Right lobe of liver (tissue), 6 donors: ENCODE measurements at regions not wholly inside any gene's neighbourhood (a gene's known extent, or its start where the extent isn't known, plus 50 kb on each side); places are given as distances from the start of the nearest gene placed in this dataset.
"Not testable (repeated sequence)": the region's sequence is repeated elsewhere in the genome, so short reads cannot be mapped to it uniquely, and the experiment has no call there.

Experiments
- ATAC-seq, 4 donors: fragments of 200-7000 bp; cut with Tn5 transposase; one replicate each; pipeline ENCODE4 v1.9.1; 2020; ENCODE audit warnings: mild to moderate bottlenecking in 4 of 4, moderate library complexity in 4 of 4
- DNase-seq, 3 donors: peaks; one replicate each; pipeline ENCODE4 v3.0.0-alpha.2; 2020
- H3K27ac ChIP-seq, 3 donors: fragments of 200-600 bp; one replicate each; pipeline ENCODE4 v1.8.0; 2022
- H3K27me3 ChIP-seq, 2 donors: fragments of 200-600 bp; one replicate each; pipeline ENCODE4 v1.8.0; 2022
- H3K36me3 ChIP-seq, 4 donors: fragments of 200-600 bp; sonication (generic) in 1 of 4; one replicate each; pipeline versions ENCODE4 v1.5.1 to v1.8.0; 2017 to 2022; ENCODE audit warnings: control low read depth in 1 of 4
- H3K4me1 ChIP-seq, 4 donors: fragments of 200-600 bp; sonication (generic) in 1 of 4; one replicate each; pipeline versions ENCODE4 v1.5.1 to v1.8.0; 2017 to 2022; ENCODE audit warnings: control low read depth in 1 of 4
- H3K4me3 ChIP-seq, 3 donors: fragments of 200-600 bp; one replicate each; pipeline ENCODE4 v1.8.0; 2022
- H3K9me3 ChIP-seq, 4 donors: fragments of 200-600 bp; sonication (generic) in 1 of 4; one replicate each; pipeline versions ENCODE4 v1.5.1 to v1.8.0; 2017 to 2022; ENCODE audit warnings: control low read depth in 1 of 4
- CTCF ChIP-seq, 4 donors: fragments of 200-600 bp in 3 of 4; fragments of 450-650 bp in 1 of 4; IDR thresholded peaks; one replicate each; pipeline versions ENCODE4 v1.5.1 to v1.8.0; 2016 to 2022; ENCODE audit warnings: antibody characterized with exemption in 4 of 4, mild to moderate bottlenecking in 2 of 4
- POLR2A ChIP-seq: fragments of 450-650 bp; IDR thresholded peaks from one replicate; pipeline ENCODE4 v1.6.1; 2017; ENCODE audit warnings: antibody characterized with exemption, mild to moderate bottlenecking
- WGBS: methylation state at CpG from one replicate; pipeline ENCODE4 v1.1.6; 2018; ENCODE audit warnings: low coverage, low lambda C conversion rate; ENCODE audit not compliant: insufficient coverage; ENCODE audit errors: missing lambda C conversion rate; 5-methylcytosine and 5-hydroxymethylcytosine counted together
- intact Hi-C, 2 donors: fragments of 100-400 bp; cut with DNase I; formaldehyde crosslinking; loops; one replicate each; pipeline versions ENCODE4 v1.11.2 to v1.14.1; 2022
- donor health status: DM: no; HTN: yes; CAD: no.
- donor health status: DM: no; HTN: no; CAD: no.
- donor health status: DM: no; HTN: no; CAD: no.
- donor health status: DM: no; HTN: yes; CAD: no.
- donor health status: DM: no; HTN: yes; CAD: no.

GRCh38 chr11:79507706-79508105 lies 66.9 kb upstream of the TENM4 start:
- WGBS: 51% methylated on average over 7 of the region's 7 CpGs
- no peak overlapping the region for H3K27ac ChIP-seq
- no peaks in the 10 kb centered on the region for H3K27me3 ChIP-seq
- H3K9me3 ChIP-seq: no peaks in the 10 kb centered on the region
- no peak for TF ChIP-seq POLR2A
- TF ChIP-seq CTCF (IDR thresholded peaks at IDR 0.05): no peak
- no peak overlapping the region for H3K4me3 ChIP-seq
- ATAC-seq (no peak), DNase-seq (no peak)
- H3K36me3 ChIP-seq: no peaks in the 10 kb centered on the region
- H3K4me1 ChIP-seq: no peaks in the 10 kb centered on the region
- intact Hi-C loops: no loop called here

DNA sequence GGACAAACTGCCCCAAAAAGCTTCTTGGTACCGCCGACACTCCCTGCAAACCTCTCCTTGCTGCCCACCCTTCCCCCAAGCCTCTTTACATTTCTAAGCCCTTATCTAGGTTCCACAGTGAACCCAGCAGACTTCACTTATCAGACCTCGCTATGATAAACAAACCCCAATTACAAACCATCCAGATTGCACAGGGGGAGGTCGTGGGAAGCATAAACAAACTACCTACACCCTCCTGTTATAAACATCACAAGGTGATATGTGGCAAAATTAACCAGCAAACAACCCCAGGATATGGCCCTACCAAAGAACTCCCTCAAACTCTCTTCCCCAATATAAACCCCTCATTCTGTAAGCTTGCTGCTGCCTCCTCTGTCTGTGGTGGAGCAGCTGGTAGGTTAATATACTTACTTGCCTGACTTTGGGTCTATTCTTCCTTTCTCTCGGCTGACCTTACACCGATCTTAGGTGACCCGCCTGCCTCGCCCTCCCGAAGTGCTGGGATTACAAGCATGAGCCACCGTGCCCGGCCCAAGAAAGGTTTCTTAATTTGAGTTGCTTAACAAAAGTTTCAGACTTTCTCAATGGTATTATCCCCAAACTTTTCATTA lies 66.0 kb upstream of the TENM4 start:
- no peak overlapping the region for H3K27ac ChIP-seq
- WGBS: 34% methylated on average over 11 of the region's 11 CpGs
- H3K9me3 ChIP-seq: no peaks in the 10 kb centered on the region
- TF ChIP-seq POLR2A (no peak), CTCF (IDR thresholded peaks at IDR 0.05) (no peak)
- intact Hi-C loops: no loop called here
- no peaks in the 10 kb centered on the region for H3K27me3 ChIP-seq
- no peaks in the 10 kb centered on the region for H3K4me1 ChIP-seq
- no peak for DNase-seq
- no peak overlapping the region for H3K4me3 ChIP-seq
- no peaks in the 10 kb centered on the region for H3K36me3 ChIP-seq
- no peak for ATAC-seq

DNA sequence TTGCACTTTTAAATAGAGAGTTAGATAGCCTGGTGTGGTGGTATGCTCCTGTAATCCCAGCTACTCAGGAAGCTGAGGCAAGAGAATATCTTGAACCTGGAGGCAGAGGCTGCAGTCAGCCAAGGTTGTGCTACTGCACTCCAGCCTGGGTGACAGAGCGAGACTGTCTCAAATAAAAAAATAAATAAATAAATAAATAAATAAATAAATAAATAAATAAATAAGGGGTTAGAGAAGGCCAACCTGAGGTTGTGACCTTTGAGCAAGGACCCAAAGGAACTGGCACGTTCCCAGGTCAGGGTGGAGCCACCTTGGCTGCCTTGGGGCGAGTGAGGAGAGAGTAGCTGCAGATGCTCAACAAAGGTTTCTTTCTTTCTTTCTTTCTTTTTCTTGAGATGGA lies 65.3 kb upstream of the TENM4 start:
- TF ChIP-seq POLR2A: no peak
- ATAC-seq: no peak
- intact Hi-C loops: no loop called here

GRCh38 chr11:79503028-79503427 lies 62.2 kb upstream of the TENM4 start:
- Histone ChIP-seq H3K4me1 (no peaks in the 10 kb centered on the region), H3K4me3 (no peak overlapping the region), H3K36me3 (no peaks in the 10 kb centered on the region), H3K27ac (no peak overlapping the region), H3K9me3 (no peaks in the 10 kb centered on the region), H3K27me3 (no peaks in the 10 kb centered on the region)
- no peak for TF ChIP-seq POLR2A
- no peak for DNase-seq
- intact Hi-C loops: no loop called here
- 46% methylated on average over 3 of the region's 6 CpGs for WGBS
- peak in 1 of 4 donors; percentile 16 for ATAC-seq

More for the DNA sequence above, 65.3 kb upstream of the TENM4 start:
- H3K4me1 ChIP-seq: no peaks in the 10 kb centered on the region
- no peak overlapping the region for H3K27ac ChIP-seq
- H3K4me3 ChIP-seq: no peak overlapping the region
- WGBS: 51% methylated on average over 3 of the region's 3 CpGs
- no peaks in the 10 kb centered on the region for H3K27me3 ChIP-seq
- no peak for DNase-seq
- no peaks in the 10 kb centered on the region for H3K9me3 ChIP-seq
- no peaks in the 10 kb centered on the region for H3K36me3 ChIP-seq

GRCh38 chr11:79501707-79502106 lies 60.9 kb upstream of the TENM4 start:
- WGBS: 31% methylated on average over 2 of the region's 4 CpGs
- H3K27me3 ChIP-seq: no peaks in the 10 kb centered on the region
- TF ChIP-seq CTCF (IDR thresholded peaks at IDR 0.05): no peak
- TF ChIP-seq POLR2A: no peak
- H3K27ac ChIP-seq: no peak overlapping the region
- H3K4me1 ChIP-seq: no peaks in the 10 kb centered on the region
- H3K36me3 ChIP-seq: no peaks in the 10 kb centered on the region
- intact Hi-C loops: no loop called here
- H3K4me3 ChIP-seq: no peak overlapping the region
- ATAC-seq (no peak), DNase-seq (no peak)
- no peaks in the 10 kb centered on the region for H3K9me3 ChIP-seq

DNA sequence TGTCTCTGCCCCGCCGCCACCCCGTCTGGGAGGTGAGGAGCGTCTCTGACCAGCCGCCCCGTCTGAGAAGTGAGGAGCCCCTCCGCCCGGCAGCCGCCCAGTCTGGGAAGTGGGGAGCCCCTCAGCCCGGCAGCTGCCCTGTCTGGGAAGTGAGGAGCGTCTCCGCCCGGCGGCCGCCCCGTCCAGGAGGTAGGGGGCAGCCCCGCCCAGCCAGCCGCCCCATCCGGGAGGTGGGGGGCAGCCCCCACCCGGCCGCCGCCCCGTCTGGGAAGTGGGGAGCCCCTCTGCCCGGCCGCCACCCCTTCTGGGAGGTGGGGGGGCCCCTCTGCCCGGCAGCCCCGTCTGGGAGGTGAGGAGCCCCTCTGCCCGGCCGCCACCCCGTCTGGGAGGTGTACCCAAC lies 59.1 kb upstream of the TENM4 start:
- WGBS: no CpG with 5 or more reads among the region's 30 CpGs
- not testable (repeated sequence) for H3K36me3 ChIP-seq, H3K27me3 ChIP-seq, ATAC-seq, H3K9me3 ChIP-seq, H3K4me1 ChIP-seq, H3K4me3 ChIP-seq, DNase-seq, H3K27ac ChIP-seq
- intact Hi-C loops: loop anchor here in 1 of 2 donors (10.0 kb wide), 1 partner anchor 855 kb away; no protein-coding TSS in a partner anchor
